IPS-20b (cell line): ENCODE measurements at regions not wholly inside any gene's neighbourhood (a gene's known extent, or its start where the extent isn't known, plus 50 kb on each side); places are given as distances from the start of the nearest gene placed in this dataset.

Source experiments
- H3K27ac ChIP-seq: one replicate; pipeline ENCODE4 v1.5.1; 2013; ENCODE audit warnings: low read length
- H3K27me3 ChIP-seq: 2 replicates; pipeline ENCODE4 v1.6.1; 2013; ENCODE audit warnings: mild to moderate bottlenecking, low read length, inconsistent platforms; ENCODE audit not compliant: insufficient read depth
- H3K36me3 ChIP-seq: 2 replicates; pipeline ENCODE4 v1.6.1; 2013; ENCODE audit warnings: low read depth, mild to moderate bottlenecking, inconsistent platforms, low read length, moderate library complexity; ENCODE audit not compliant: insufficient read depth
- H3K4me1 ChIP-seq: 2 replicates; pipeline ENCODE4 v1.6.1; 2013; ENCODE audit warnings: mild to moderate bottlenecking, control low read depth, inconsistent platforms, low read length, moderate library complexity; ENCODE audit not compliant: insufficient read depth
- H3K4me3 ChIP-seq: 2 replicates; pipeline ENCODE4 v1.5.1; 2013; ENCODE audit warnings: mild to moderate bottlenecking, low read length, inconsistent platforms
- H3K9ac ChIP-seq: 2 replicates; pipeline ENCODE4 v1.6.1; 2013; ENCODE audit warnings: low read depth, mild to moderate bottlenecking, inconsistent platforms, low read length, moderate library complexity
- H3K9me3 ChIP-seq: 2 replicates; pipeline ENCODE4 v1.6.1; 2013; ENCODE audit warnings: mild to moderate bottlenecking, low read depth, low read length, inconsistent platforms; ENCODE audit not compliant: insufficient read depth

GRCh38 chr21:35232545-35233176 lies 183.6 kb upstream of the RUNX1 start:
- H3K9me3 ChIP-seq: no peaks in the 10 kb centered on the region
- H3K9ac ChIP-seq: no peak overlapping the region
- no peak overlapping the region for H3K4me3 ChIP-seq
- H3K27me3 ChIP-seq: no peaks in the 10 kb centered on the region
- no peak overlapping the region for H3K27ac ChIP-seq
- peaks cover 2% of the 10 kb centered on the region; the same call in 1 of the 2 replicates for H3K4me1 ChIP-seq
- no peaks in the 10 kb centered on the region for H3K36me3 ChIP-seq

GRCh38 chr21:35231090-35231489 lies 182.0 kb upstream of the RUNX1 start:
- Histone ChIP-seq H3K4me1 (peaks cover 14% of the 10 kb centered on the region), H3K27me3 (no peaks in the 10 kb centered on the region), H3K27ac (no peak overlapping the region), H3K36me3 (no peaks in the 10 kb centered on the region), H3K4me3 (no peak overlapping the region), H3K9me3 (no peaks in the 10 kb centered on the region), H3K9ac (no peak overlapping the region)

GRCh38 chr21:35229290-35229689 lies 180.2 kb upstream of the RUNX1 start:
- no peak overlapping the region for H3K27ac ChIP-seq
- H3K9me3 ChIP-seq: no peaks in the 10 kb centered on the region
- H3K36me3 ChIP-seq: no peaks in the 10 kb centered on the region
- peaks cover 16% of the 10 kb centered on the region for H3K4me1 ChIP-seq
- no peaks in the 10 kb centered on the region for H3K27me3 ChIP-seq
- H3K4me3 ChIP-seq: no peak overlapping the region
- no peak overlapping the region for H3K9ac ChIP-seq

- Histone ChIP-seq H3K4me3 (no peak overlapping the region; the same call in 1 of the 2 replicates), H3K4me1 (peaks cover 16% of the 10 kb centered on the region), H3K27ac (no peak overlapping the region), H3K36me3 (no peaks in the 10 kb centered on the region), H3K9ac (no peak overlapping the region), H3K27me3 (no peaks in the 10 kb centered on the region), H3K9me3 (no peaks in the 10 kb centered on the region)
Observed at GRCh38 chr21:35227786-35228185, 178.7 kb upstream of the RUNX1 start.

- Histone ChIP-seq H3K4me3 (no peak overlapping the region; the same call in 1 of the 2 replicates), H3K9me3 (no peaks in the 10 kb centered on the region), H3K9ac (no peak overlapping the region), H3K4me1 (peaks cover 16% of the 10 kb centered on the region), H3K27ac (no peak overlapping the region), H3K27me3 (no peaks in the 10 kb centered on the region), H3K36me3 (no peaks in the 10 kb centered on the region)
Observed at GRCh38 chr21:35226968-35227744, 178.1 kb upstream of the RUNX1 start.

GRCh38 chr21:35226328-35226727 lies 177.2 kb upstream of the RUNX1 start:
- Histone ChIP-seq H3K9ac (no peak overlapping the region), H3K9me3 (no peaks in the 10 kb centered on the region), H3K4me3 (no peak overlapping the region), H3K36me3 (no peaks in the 10 kb centered on the region), H3K27me3 (no peaks in the 10 kb centered on the region), H3K4me1 (peaks cover 16% of the 10 kb centered on the region), H3K27ac (no peak overlapping the region)

- H3K27ac ChIP-seq: no peak overlapping the region
- H3K9me3 ChIP-seq: no peaks in the 10 kb centered on the region
- no peaks in the 10 kb centered on the region for H3K36me3 ChIP-seq
- no peak overlapping the region for H3K4me3 ChIP-seq
- peaks cover 16% of the 10 kb centered on the region for H3K4me1 ChIP-seq
- no peak overlapping the region for H3K9ac ChIP-seq
- H3K27me3 ChIP-seq: no peaks in the 10 kb centered on the region
Observed at GRCh38 chr21:35225573-35225972, 176.5 kb upstream of the RUNX1 start.

- no peak overlapping the region for H3K9ac ChIP-seq
- no peaks in the 10 kb centered on the region for H3K36me3 ChIP-seq
- no peak overlapping the region for H3K27ac ChIP-seq
- no peaks in the 10 kb centered on the region for H3K9me3 ChIP-seq
- H3K27me3 ChIP-seq: no peaks in the 10 kb centered on the region
- no peak overlapping the region for H3K4me3 ChIP-seq
- peaks cover 16% of the 10 kb centered on the region for H3K4me1 ChIP-seq
Observed at GRCh38 chr21:35223480-35224156, 174.5 kb upstream of the RUNX1 start.

- H3K27me3 ChIP-seq: no peaks in the 10 kb centered on the region
- H3K4me3 ChIP-seq: no peak overlapping the region
- no peaks in the 10 kb centered on the region for H3K36me3 ChIP-seq
- peaks cover 14% of the 10 kb centered on the region for H3K4me1 ChIP-seq
- no peak overlapping the region for H3K27ac ChIP-seq
- no peak overlapping the region for H3K9ac ChIP-seq
- no peaks in the 10 kb centered on the region for H3K9me3 ChIP-seq
Observed at GRCh38 chr21:35222541-35222941, 173.4 kb upstream of the RUNX1 start.

- no peak overlapping the region for H3K27ac ChIP-seq
- no peaks in the 10 kb centered on the region for H3K36me3 ChIP-seq
- H3K4me3 ChIP-seq: no peak overlapping the region
- H3K9me3 ChIP-seq: no peaks in the 10 kb centered on the region
- no peaks in the 10 kb centered on the region for H3K27me3 ChIP-seq
- H3K4me1 ChIP-seq: peaks cover 13% of the 10 kb centered on the region
- no peak overlapping the region for H3K9ac ChIP-seq
Observed at GRCh38 chr21:35222021-35222420, 172.9 kb upstream of the RUNX1 start.

- Histone ChIP-seq H3K27me3 (no peaks in the 10 kb centered on the region), H3K4me1 (peaks cover 4% of the 10 kb centered on the region; the same call in 1 of the 2 replicates), H3K9me3 (no peaks in the 10 kb centered on the region), H3K9ac (no peak overlapping the region), H3K36me3 (no peaks in the 10 kb centered on the region), H3K4me3 (no peak overlapping the region), H3K27ac (no peak overlapping the region)
Observed at GRCh38 chr21:35220301-35220700, 171.2 kb upstream of the RUNX1 start.

- no peak overlapping the region for H3K27ac ChIP-seq
- no peaks in the 10 kb centered on the region for H3K36me3 ChIP-seq
- no peak overlapping the region for H3K4me3 ChIP-seq
- H3K9me3 ChIP-seq: no peaks in the 10 kb centered on the region
- no peak overlapping the region for H3K9ac ChIP-seq
- peaks cover 4% of the 10 kb centered on the region; the same call in 1 of the 2 replicates for H3K4me1 ChIP-seq
- no peaks in the 10 kb centered on the region for H3K27me3 ChIP-seq
Observed at GRCh38 chr21:35219719-35220118, 170.6 kb upstream of the RUNX1 start.
